IPS DF 19.7 (cell line): ENCODE measurements at regions not wholly inside any gene's neighbourhood (a gene's known extent, or its start where the extent isn't known, plus 50 kb on each side); places are given as distances from the start of the nearest gene placed in this dataset.
"Not testable (repeated sequence)": the region's sequence is repeated elsewhere in the genome, so short reads cannot be mapped to it uniquely, and the experiment has no call there.

ENCODE experiments used
- DNase-seq: peaks from one replicate; pipeline ENCODE4 v3.0.0-alpha.2; 2013; ENCODE audit warnings: low read depth, low spot score

DNA sequence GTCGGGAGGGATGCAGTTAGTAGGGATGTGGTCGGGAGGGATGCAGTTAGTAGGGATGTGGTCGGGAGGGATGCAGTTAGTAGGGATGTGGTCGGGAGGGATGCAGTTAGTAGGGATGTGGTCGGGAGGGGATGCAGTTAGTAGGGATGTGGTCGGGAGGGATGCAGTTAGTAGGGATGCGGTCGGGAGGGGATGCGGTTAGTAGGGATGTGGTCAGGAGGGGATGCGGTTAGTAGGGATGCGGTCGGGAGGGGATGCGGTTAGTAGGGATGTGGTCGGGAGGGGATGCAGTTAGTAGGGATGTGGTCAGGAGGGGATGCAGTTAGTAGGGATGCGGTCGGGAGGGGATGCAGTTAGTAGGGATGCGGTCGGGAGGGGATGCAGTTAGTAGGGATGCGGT, 96.2 kb downstream of the BDH1 start:
- DNase-seq: not testable (repeated sequence)

DNA sequence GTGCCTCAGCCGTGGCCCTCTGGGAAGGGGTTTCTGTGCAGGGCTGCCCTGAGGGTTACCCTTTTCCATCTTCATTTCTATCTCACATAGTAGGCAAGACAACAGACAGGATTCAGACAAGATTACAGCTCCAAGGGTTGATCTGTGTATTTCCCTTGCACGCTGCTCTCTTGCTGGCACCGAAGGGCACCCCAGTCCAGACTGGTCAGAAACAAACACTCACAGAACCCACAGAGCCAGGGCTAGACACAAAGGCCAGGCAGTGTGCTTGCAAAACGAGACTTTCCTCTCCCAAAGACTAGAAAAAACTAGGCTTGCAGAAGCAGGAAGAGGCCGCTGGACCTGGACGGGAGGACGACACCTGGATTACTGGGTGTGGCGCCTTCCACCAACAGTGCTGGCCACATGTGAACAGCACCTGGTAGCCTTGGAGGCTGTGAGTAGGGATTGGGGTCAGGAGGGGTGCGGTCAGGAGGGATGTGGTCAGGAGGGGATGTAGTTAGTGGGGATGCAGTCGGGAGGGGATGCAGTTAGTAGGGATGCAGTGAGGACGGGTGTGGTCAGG, 96.8 kb downstream of the BDH1 start:
- no peak for DNase-seq

DNA sequence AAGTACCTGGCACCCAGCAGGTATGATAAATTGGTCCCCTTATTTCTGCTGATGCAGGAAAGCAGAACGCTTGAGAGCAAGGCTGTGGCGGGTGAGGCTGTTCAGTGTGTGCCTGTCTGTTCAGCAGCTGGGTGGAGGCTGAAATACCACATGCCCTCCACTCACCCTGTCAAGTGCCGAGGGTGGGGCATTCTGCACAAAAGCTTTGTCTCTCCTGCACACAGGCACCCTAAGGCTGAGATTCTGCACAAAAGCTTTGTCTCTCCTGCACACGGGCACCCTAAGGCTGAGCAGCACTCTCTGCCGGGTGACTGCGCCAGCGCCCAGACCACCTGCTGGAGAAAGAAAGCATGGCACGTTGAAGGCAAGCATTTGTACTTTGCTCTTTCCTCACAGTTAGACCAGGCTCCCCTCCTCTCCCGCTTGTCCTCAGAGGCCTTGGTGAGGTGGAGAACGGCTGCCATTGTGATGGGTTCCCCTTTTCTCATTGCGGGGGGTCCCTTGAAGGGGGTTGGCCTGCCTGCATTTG, 97.5 kb downstream of the BDH1 start:
- DNase-seq: no peak

DNA sequence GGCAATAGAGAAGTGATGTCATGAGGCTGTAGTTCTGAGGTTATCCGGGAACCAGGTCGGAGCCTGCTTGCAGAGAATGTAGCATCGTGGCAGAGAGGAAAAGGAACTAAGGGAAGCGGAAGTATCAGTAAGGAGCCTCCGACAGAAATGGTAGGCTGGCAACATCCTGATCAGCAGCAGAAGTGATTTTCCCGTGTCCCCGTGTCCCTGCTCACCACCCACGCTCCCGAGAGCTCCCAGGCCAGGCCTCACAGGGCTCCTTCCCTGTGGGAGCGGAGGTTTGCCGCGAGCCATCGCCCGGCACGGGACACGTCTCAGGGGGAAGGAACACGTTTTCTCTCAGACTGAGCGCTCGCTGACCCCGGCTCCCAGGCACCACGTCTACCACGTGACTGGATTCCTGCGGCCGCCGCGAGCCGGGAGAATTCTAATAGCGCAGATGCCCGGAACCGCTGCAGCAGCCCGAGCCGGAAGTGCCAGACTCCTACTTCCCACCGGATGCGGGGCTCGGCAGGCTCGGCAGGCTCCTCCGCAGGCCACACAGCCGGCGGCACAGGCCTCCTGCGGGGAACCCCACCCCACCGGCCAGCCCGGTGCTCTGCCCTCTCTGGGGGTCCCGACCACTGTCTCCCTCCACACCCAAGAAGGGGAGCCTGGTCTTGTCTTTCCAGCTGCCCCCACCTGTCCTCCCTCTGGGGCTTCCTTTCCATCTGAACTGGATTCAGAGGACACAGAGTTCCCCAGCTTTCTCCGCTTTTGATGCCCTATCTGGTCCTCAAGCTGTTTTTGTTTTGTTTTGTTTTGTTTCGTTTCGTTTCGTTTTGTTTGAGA, 99.3 kb downstream of the BDH1 start:
- no peak for DNase-seq

DNA sequence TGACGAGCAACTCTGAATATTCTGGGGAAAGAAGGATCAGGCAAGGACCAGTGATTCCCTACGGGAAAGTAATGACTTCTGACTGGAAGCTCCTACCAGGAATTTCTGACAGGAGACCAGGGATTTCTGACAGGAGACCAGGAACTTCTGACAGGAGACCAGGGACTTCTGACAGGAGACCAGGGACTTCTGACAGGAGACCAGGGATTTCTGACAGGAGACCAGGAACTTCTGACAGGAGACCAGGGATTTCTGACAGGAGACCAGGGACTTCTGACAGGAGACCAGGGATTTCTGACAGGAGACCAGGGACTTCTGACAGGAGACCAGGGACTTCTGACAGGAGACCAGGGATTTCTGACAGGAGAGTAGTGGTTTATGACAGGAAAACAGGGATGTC, 100.9 kb downstream of the BDH1 start:
- not testable (repeated sequence) for DNase-seq

DNA sequence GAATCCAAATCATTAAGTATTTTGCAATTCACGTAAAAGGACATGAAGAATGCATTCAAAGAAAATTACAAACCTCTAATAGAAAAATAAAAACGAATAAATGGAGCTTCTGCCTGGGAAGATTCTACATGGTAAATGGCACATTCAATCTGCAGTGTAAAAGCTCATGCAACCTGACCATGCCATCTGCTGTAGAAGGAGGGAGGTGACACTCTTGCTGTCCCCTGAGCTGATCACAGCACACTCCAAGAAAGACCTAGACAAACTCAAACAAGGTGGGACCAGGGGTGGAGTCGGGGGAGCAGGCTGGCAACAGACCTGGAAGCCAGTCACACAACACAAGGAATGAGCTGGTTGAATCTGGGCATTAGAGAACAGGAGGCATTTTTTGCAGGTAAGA, 101.8 kb downstream of the BDH1 start:
- DNase-seq: no peak

DNA sequence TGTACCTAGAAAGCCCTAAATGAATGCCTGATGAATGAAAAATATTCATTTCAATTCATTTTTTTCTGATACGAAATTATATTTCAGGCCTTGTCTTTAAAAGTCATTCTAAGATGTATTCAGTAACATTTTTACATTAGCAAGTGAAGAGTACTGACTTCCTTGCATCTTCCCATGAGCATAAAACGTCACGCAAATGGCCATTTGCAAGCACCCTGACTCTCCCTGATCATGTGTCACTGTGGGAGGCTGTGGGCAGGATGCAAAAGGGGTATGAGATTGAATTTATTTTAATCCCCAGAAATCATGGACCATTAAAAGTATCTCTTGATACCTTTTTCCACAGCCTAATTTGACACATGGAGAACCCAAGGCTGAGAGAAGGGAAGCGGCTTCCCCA, 105.0 kb downstream of the BDH1 start:
- DNase-seq: no peak

DNA sequence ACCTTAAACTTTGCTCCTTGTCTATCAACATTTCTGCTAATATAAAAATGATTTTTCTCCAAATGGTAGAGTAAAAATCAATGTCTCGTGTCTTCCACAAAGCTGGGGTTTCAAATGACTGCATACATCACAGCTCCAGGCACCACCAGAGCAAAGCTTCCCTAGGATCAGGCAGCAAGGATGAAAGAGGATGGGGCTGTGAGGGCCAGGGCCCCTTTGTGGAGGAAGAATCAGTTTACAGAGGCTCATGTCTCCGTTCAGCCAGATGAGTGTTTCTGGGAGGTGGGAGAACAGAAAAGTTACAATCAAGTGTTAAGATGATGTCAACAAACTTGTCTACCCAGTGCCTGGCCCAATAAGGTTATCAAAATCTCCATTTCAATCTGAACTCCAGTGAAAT, 105.5 kb downstream of the BDH1 start:
- DNase-seq: no peak

DNA sequence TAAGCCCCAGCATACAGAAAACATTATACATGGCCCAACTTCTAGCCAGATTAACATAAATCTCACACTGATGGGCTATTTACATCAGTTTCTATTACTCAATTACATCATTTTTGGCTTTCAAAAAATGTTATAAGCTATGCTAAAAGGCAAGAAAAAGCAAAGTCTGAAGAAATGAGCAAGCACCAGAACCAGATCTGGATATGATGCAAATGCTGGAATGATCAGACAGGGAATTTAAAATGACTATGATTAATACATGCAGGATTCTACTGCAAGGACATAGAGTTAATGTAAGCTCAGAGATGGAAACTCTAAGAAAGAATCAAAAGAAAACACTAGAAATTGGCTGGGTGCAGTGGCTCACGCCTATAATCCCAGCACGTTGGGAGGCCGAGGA, 106.6 kb downstream of the BDH1 start:
- not testable (repeated sequence) for DNase-seq

DNA sequence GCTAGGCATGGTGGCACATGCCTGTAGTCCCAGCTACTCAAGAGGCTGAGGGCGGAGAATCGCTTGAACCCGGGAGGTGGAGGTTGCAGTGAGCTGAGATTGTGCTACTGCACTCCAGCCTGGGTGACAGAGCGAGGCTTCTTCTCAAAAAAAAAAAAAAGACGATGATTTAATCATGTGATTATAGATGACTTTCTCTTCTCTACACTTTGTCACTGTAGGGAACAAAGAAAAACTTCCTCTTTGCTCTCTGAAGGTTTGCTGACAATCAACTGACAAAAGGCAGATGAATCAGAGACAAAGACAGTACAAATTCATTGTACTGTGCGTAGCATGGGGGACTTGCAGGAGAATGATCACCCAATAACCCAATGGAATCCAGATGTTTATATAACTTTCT, 108.0 kb downstream of the BDH1 start:
- DNase-seq: not testable (repeated sequence)

DNA sequence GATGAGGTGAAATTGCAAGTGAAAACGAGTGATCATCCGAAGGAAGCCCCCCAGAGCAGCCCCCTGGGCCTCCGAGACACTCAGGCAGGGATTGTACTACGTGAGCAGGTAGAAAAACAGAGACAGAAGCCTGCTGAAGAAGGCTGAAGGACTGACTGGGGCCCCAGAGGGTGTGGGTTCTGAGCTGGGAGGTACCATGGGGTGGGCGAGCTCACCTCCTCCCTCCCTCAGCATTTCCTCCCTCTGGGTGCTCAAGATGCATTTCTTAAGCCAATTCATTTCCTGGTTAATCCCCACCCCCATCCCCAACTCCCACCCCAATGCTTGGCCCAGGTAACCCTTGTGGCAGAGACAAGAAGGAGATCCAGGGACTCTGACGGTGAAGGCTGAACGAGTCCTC, 108.7 kb downstream of the BDH1 start:
- DNase-seq: no peak

DNA sequence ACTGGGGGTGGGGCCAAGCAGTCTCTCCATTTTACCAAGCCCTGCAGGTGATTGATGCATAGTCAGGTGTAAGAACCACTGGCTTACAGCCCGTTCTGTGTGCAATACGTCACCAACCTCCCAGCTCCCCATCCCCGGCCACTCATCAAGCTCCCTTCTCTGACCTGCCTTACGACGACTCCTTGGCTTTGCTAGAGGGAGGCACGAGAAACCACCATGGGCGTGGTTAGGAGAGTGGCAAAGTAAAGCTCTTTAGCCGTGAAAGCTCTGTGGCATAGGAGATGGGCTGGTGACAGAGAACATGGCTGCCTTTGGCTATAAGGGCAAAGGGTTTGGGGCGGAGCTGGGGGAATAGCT, 109.1 kb downstream of the BDH1 start:
- no peak for DNase-seq

DNA sequence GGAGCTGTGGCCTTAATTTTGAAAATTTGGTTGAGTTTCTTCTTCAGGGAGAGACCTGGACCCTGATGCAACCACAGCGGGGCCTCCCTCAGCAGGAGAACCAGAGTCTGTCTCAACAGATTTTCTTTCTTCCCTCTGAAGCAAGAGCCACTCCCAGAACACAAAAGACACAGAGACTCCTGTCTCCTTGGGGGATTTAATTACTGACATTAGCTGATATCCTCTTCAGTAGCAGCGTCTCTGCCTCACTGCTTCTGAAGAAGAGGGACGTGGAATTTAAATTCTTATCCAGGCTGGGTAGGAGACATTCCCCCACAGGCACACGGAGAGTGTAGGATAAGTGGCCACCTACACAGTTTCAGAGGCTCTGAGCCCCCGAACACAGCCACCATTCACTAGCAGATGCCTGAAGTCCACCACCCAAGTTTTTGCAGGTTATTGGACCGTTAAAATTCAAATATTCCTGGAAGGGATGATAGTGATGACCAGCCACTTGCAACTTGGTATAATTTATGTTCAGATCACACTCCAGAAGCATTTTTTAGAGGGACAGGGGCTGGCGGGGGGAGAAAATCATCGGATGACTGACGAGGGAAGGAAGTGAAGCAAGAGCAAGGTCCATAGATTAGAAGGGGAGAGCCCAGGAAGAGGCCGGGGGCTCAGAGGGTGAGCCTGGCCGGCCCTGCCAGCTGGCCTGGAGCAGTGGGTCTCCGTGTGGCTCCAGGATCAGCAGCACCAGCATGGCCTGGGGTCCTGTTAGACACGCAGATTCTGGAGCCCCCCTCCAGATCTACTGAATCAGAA, 109.7 kb downstream of the BDH1 start:
- DNase-seq: no peak

DNA sequence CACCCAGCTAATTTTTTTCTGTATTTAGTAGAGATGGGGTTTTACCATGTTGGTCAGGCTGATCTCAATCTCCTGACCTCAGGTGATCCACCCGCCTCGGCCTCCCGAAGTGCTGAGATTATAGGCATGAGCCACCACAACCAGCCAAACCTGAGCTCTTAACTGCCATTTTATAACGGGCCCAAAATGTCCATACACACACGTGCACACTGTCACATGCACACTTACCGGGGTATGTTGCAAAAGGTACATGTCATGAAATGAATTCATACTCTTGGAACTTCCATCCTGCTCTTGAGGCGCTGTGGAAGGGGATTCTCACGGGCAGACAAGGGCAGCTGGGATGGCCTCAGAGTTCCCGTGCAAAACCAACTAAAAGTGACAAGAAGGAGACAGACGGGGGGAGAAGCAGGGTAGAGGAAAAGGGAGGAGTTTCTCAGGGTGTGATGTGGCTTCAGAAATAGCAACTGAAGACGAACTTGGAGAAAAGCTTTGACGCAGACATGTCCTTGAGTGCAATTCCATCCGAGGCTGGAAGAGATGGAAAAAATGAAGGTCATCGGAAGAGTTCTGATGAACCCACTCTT, 110.9 kb downstream of the BDH1 start:
- DNase-seq: no peak

DNA sequence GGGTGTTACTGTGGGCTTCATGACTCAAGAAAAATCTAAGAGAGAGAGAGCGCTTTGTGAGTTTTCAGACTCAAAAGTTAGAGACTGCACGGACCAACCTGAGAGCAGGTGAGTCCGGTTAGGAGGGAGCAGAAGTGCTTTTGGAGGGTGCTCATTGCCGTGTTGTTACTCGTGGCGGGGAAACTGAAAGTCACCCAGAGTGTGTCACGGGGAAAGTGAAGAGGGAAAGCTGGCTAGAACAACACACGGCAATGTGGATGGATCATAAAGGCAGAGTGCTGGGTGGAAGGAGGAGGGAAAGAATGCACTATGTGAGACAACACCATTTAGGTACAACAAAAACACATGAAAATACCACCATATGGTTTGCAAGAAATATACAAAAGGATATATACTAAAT, 112.3 kb downstream of the BDH1 start:
- no peak for DNase-seq

DNA sequence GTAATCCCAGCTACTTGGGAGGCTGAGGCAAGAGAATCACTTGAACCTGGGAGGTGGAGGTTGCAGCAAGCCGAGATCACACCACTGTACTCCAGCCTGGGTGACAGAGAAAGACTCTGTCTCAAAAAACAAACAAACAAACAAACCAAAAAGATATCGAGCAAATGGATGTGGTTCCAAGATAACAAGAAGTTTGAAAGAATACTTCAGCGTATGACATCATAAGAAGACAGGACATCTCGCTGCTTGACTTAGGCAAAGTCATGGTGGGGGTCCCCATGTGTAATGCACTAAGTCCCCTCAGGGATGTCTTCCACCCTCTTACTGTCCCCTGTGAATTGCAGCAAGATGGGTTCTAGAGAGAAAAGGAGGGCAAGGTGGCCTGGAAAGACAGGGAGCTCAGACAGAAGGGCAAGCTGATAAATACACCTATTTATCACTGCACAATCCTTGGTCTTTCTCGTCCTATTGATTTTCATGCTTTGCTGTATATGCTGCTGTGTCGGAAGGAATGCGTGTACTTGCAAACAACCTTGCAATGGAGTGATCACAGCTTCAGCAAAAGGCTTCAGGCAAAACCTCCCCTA, 115.0 kb downstream of the BDH1 start:
- DNase-seq: no peak

DNA sequence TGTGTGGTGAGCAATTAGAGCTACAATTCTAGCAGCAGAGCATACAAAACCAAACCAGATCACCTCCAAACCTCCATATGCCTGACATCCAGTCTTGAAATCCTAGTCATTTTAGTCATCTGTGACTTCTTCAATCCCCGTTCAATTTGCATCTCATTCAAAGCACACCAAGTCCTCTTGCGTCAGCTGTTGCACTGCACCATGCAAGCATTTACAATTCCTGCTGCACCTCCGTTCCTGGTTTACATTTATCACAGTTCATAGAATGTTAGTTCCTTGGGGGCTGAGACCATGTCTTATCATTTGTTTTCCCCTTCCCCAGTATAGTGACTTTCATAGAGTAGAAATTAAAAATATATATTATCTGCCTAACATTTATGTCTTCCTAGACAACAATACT, 116.9 kb downstream of the BDH1 start:
- no peak for DNase-seq

DNA sequence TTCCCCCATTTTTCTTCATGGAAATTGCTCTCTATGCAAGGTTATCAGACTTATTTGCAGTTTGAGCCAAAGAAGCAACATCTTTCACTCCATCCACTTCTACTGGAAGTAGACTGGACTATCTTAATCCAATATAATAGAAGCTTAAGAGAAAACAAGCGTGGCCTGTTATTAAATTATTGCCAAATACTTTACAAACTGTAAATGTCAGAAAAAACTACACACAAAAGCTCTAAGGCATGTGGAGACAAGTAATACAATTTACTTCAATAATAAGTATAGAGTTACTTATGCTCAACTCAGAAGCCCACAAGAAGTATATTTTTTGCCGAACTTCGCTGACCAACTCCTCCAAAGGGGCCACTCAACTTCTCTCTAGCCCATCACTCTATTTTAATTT, 120.3 kb downstream of the BDH1 start:
- DNase-seq: no peak

DNA sequence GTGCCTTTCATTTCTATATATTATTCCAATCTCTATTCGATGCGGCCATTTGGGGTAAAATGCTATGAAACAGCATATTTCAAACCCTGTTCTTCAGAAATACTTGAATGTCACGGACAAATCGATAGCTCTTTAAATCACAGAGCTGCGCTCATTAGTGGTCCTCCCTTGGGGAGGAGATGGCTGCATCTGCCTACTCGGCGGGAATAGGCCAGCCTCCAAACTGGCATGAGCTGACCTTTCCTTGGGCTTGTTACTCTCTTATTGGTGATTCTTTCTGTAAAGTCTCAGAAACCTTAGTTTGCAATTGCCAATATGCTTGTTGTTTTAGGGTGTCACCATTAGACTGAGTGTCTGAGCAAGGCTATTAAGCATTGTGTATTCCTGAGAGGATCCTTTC, 120.9 kb downstream of the BDH1 start:
- DNase-seq: no peak

DNA sequence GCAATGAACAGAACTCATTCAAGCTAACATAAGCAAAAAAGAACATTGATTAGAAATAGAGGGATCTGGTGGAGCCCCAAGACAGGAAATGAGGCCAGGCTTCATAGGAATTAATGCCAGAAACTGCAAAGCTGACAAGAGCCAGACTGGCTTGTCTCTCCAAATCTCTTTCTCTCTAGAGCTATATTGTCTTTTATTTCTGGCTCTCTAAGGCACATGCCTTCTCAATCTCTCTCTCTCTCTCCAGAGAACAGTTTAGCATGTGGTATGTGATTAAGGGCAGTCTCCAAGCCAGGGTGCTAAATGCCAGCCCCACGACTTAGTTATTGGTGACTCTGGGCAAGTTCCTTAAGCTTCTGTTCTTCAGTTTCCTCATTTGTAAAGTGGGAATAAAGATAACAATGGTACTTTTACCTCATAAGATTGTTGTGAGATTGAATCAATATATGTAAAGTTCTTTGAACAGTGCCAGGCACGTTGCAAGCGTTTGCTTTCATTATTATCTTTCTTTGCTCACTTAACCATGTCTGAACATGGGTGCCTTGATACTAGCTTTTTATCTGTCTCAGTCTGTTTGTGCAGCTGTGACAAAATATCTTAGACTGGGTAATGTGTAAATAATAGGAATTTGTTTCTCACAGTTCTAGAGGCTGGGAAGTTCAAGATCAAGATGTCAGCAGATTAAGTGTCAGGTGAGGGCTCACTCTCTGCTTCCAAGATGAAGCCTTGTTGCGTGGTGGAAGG, 123.2 kb downstream of the BDH1 start:
- DNase-seq: no peak

DNA sequence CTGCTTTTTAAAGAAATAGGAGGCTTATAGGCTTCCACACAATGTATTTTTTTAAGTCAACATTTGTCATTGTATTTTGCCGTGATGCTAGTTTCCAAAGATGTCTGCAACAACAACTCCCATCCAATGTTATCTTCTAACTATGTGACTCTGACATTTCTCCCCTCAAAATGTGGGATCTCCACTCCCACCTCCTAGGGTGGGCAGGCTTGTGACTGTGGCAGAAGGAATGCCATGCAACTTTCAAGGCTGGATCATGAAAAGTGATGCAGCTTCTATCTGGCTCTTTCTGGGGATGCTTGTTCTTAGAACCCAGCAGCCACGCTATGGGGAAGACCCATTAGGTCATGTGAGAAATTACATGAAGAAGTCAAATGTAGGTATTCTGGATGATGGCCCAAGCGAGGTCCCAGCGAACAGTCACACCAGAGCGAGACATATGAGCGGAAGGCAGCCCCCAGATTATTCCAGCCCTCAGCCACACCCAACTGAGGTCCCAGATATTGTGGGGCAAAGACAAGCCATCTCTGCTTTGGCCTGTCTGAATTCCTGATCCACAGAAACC, 124.3 kb downstream of the BDH1 start:
- DNase-seq: no peak
